GM12878 (cell line): ENCODE measurements at regions not wholly inside any gene's neighbourhood (a gene's known extent, or its start where the extent isn't known, plus 50 kb on each side); places are given as distances from the start of the nearest gene placed in this dataset.

Experiments
- ATAC-seq: fragments of 200-7000 bp; cut with Tn5 transposase; 3 replicates; pipeline ENCODE4 v1.9.1; 2020; ENCODE audit warnings: mild to moderate bottlenecking, moderate library complexity
- BruUV-seq: library from RNA; stranded (reverse); fragments of 400-500 nt; replicated peaks from 2 replicates; lab custom pipeline; 2021; lab: Mats Ljungman, UMichigan
- CTCF ChIA-PET: fragments of 300-600 bp; sonication (Branson Sonifier 250); formaldehyde crosslinking; extraction: SDS; loops from one replicate; lab custom pipeline; 2021; ENCODE audit warnings: inconsistent platforms; lab: Yijun Ruan, JAX
- POLR2A ChIA-PET: fragments of 350-600 bp; formaldehyde crosslinking; extraction: SDS; loops from one replicate; lab custom pipeline; 2021; ENCODE audit warnings: inconsistent platforms; lab: Charles Lee
- RAD21 ChIA-PET: fragments of 300-600 bp; sonication (Branson Sonifier 250); formaldehyde crosslinking; loops from one replicate; lab custom pipeline; 2023; ENCODE audit warnings: antibody characterized with exemption; ENCODE audit not compliant: unreplicated experiment; lab: Charles Lee
- SMC1A ChIA-PET: fragments of 300-600 bp; sonication (Branson Sonifier 250); formaldehyde crosslinking; loops from one replicate; lab custom pipeline; 2023; ENCODE audit not compliant: unreplicated experiment, uncharacterized antibody; lab: Charles Lee
- DNase-seq: peaks from one replicate; pipeline ENCODE4 v3.0.0-alpha.2; 2011; ENCODE audit warnings: low read depth, low spot score
- FAIRE-seq: peaks from 3 replicates; lab custom pipeline; 2011; peaks lifted over from hg19 to GRCh38; lab: Jason Lieb, UNC
- H2AFZ ChIP-seq: 2 replicates; pipeline ENCODE4 v1.6.0; 2011; ENCODE audit warnings: low read depth, low read length, control low read depth; ENCODE audit not compliant: control insufficient read depth
- H3K27ac ChIP-seq: 2 replicates; pipeline ENCODE4 v1.5.1; 2011; ENCODE audit warnings: control low read depth; ENCODE audit not compliant: control insufficient read depth, insufficient read depth
- H3K27me3 ChIP-seq, 2 experiments: replicated peaks in 1 of 2; 2 replicates each; pipeline versions ENCODE4 v1.6.0 to v1.6.1; 2011; ENCODE audit warnings: low read length in 1 of 2; ENCODE audit not compliant: control insufficient read depth in 2 of 2, insufficient read depth in 2 of 2
- H3K36me3 ChIP-seq, 2 experiments: 2 replicates each; pipeline ENCODE4 v1.5.1; 2011; ENCODE audit warnings: low read length in 1 of 2; ENCODE audit not compliant: control insufficient read depth in 2 of 2, insufficient read depth in 2 of 2
- H3K4me1 ChIP-seq: 2 replicates; pipeline ENCODE4 v1.6.1; 2011; ENCODE audit warnings: mild to moderate bottlenecking, low read length, moderate library complexity, mixed read lengths; ENCODE audit not compliant: control insufficient read depth, insufficient read depth
- H3K4me2 ChIP-seq: 2 replicates; pipeline ENCODE4 v1.6.0; 2011; ENCODE audit warnings: control low read depth; ENCODE audit not compliant: control insufficient read depth, insufficient read depth
- H3K4me3 ChIP-seq: fragments of 200-600 bp; sonication (generic); 2 replicates; pipeline ENCODE4 v1.5.1; 2016
- H3K79me2 ChIP-seq: 2 replicates; pipeline ENCODE4 v1.6.0; 2011; ENCODE audit warnings: low read length; ENCODE audit not compliant: control insufficient read depth, insufficient read depth
- H3K9ac ChIP-seq: 2 replicates; pipeline ENCODE4 v1.8.0; 2011; ENCODE audit warnings: low read length, control low read depth, mixed read lengths; ENCODE audit not compliant: control insufficient read depth, insufficient read depth
- H3K9me3 ChIP-seq: replicated peaks from 3 replicates; pipeline ENCODE4 v1.5.1; 2011; ENCODE audit warnings: mild to moderate bottlenecking, low read length; ENCODE audit not compliant: control insufficient read depth, insufficient read depth
- H4K20me1 ChIP-seq: 2 replicates; pipeline ENCODE4 v1.6.0; 2011; ENCODE audit not compliant: control insufficient read depth, insufficient read depth
- CEBPZ ChIP-seq: fragments of 150-350 bp; IDR thresholded peaks from 2 replicates; pipeline ENCODE4 v1.6.1; 2016; ENCODE audit warnings: low read depth, low read length
- CUX1 ChIP-seq: IDR thresholded peaks from 2 replicates; pipeline ENCODE4 v1.6.1; 2012; ENCODE audit warnings: improper control_type of control experiment, low read depth, low read length; ENCODE audit not compliant: insufficient replicate concordance
- FOXM1 ChIP-seq: IDR thresholded peaks from 2 replicates; pipeline ENCODE4 v1.6.1; 2012; ENCODE audit warnings: low read depth, mild to moderate bottlenecking, inconsistent platforms, low read length, moderate library complexity
- PAX5 ChIP-seq: IDR thresholded peaks from 2 replicates; pipeline ENCODE4 v1.6.1; 2011; ENCODE audit warnings: low read depth, low read length, borderline replicate concordance
- ZBED1 ChIP-seq: IDR thresholded peaks from 2 replicates; pipeline ENCODE4 v1.6.1; 2016; ENCODE audit warnings: borderline replicate concordance
- WGBS: methylation state at CpG from one replicate; pipeline ENCODE4 v1.1.6; 2016; ENCODE audit warnings: low lambda C conversion rate; ENCODE audit not compliant: insufficient replicate concordance, insufficient coverage; ENCODE audit errors: missing lambda C conversion rate; 5-methylcytosine and 5-hydroxymethylcytosine counted together
- in situ Hi-C: fragments of 300-500 bp; cut with MboI; formaldehyde crosslinking; loops from 9 replicates; pipeline ENCODE4 v1.14.3; 2018; ENCODE audit warnings: mixed read lengths
- intact Hi-C: fragments of 100-400 bp; cut with micrococcal nuclease; formaldehyde crosslinking; loops from one replicate; pipeline ENCODE4 v1.14.2; 2022; ENCODE audit not compliant: unreplicated experiment

DNA sequence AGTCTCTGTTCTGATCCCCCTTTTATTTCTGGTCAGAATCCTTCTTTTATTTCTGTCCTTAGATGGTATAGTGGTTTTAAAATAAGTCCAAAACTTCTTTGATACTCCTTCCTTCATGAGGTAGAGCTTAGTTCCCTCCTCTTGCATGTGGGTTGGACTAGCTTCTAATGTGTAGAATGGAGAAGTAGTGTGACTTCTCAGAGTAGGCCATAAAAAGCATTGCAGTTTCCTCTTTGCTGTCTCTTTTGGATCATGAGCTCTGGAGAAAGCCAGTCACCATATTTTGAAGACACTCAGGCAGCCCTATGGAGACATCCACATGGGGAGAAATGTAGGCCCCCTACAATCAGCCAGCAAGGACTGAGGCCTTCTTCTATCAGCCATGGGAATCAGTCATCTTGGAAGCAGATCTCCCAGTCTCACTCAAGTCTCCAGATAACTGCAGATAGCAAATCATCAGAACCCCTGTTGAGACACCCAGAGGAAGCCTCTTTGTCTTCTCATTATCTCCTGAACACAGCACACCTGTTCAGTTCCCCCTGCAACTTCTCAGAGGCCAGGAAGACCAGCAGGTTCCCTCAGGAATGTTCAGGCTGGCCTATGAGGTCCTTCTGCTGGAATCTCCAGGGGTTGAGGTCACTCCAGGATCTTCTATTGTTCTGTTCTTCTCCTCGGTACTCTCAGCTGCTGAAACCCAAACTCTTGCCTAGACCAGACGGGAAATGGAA is 511.9 kb upstream of the ZMIZ1 start:
- 12% methylated on average over 2 of the region's 2 CpGs for WGBS
- Histone ChIP-seq H3K79me2 (no peaks in the 10 kb centered on the region), H3K4me1 (no peaks in the 10 kb centered on the region), H2AFZ (no peak overlapping the region), H3K9me3 (no peaks in the 10 kb centered on the region), H3K27ac (no peak overlapping the region), H3K4me2 (no peak overlapping the region), H3K4me3 (no peak overlapping the region), H4K20me1 (no peaks in the 10 kb centered on the region), H3K9ac (no peak overlapping the region), H3K27me3 (no peaks in the 10 kb centered on the region; a peak in 3 of 4 replicates), H3K36me3 (no peaks in the 10 kb centered on the region)
- BruUV-seq = no TSS peak
- no peak for ATAC-seq
- SMC1A ChIA-PET = no interaction called here
- TF ChIP-seq CUX1 (no peak), CEBPZ (no peak), ZBED1 (no peak), FOXM1 (no peak), PAX5 (no peak)
- RAD21 ChIA-PET = no interaction called here
- intact Hi-C loops = no loop called here
- in situ Hi-C loops = no loop called here
- POLR2A ChIA-PET = no interaction called here
- CTCF ChIA-PET = no interaction called here
- no peak for FAIRE-seq
- DNase-seq = no peak
